ENCODE measurements at regions not wholly inside any gene's neighbourhood (a gene's known extent, or its start where the extent isn't known, plus 50 kb on each side); places are given as distances from the start of the nearest gene placed in this dataset.

DNA sequence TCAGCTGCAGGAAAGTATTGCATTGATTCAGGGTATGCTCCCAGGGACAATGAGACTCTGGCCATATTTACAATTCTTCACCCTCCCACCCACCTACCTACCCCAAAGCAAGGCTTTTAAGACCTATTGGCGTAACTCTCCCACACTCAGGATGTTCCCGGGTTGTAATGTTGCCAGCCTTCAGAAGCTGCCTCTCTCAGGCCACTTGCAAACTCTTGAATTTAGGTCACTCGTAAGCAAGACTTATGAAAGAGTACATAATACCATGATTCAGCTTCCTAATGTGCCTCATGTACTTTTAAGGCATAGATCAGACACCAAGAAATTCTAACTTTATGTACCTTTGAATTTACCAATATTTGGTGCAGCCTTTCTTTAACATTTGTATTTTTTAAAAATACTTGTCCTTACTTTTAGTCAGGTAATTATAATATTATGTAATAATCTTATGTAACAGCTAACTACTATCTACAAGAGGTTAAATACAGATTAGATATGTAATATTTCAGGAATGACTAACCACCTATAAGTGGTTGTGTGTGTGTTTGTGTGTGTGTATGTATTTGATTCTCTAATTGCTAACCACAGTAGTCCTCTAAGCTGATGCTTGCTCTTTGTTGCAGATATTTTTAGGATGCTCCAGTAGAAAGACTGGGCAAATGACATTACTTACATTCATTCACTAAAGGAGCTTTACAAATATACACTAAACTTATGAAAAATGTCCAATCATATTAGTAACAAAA, 630.5 kb upstream of the MEF2C start:
- Mint-ChIP-seq H3K36me3 (ENCODE audit: unreplicated experiment) (no peaks in the 10 kb centered on the region), H3K4me3 (ENCODE audit: unreplicated experiment) (no peak overlapping the region), H3K27me3 (ENCODE audit: unreplicated experiment) (no peaks in the 10 kb centered on the region), H3K27ac (ENCODE audit: unreplicated experiment) (no peak overlapping the region), H3K4me1 (ENCODE audit: low read depth, unreplicated experiment) (no peaks in the 10 kb centered on the region), H3K9me3 (ENCODE audit: unreplicated experiment) (no peaks in the 10 kb centered on the region)
- TF ChIP-seq, protein P1, sequence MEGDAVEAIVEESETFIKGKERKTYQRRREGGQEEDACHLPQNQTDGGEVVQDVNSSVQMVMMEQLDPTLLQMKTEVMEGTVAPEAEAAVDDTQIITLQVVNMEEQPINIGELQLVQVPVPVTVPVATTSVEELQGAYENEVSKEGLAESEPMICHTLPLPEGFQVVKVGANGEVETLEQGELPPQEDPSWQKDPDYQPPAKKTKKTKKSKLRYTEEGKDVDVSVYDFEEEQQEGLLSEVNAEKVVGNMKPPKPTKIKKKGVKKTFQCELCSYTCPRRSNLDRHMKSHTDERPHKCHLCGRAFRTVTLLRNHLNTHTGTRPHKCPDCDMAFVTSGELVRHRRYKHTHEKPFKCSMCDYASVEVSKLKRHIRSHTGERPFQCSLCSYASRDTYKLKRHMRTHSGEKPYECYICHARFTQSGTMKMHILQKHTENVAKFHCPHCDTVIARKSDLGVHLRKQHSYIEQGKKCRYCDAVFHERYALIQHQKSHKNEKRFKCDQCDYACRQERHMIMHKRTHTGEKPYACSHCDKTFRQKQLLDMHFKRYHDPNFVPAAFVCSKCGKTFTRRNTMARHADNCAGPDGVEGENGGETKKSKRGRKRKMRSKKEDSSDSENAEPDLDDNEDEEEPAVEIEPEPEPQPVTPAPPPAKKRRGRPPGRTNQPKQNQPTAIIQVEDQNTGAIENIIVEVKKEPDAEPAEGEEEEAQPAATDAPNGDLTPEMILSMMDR (IDR thresholded peaks at IDR 0.05; ENCODE audit: partially characterized antibody, unreplicated experiment) = no peak
- no peak for DNase-seq

DNA sequence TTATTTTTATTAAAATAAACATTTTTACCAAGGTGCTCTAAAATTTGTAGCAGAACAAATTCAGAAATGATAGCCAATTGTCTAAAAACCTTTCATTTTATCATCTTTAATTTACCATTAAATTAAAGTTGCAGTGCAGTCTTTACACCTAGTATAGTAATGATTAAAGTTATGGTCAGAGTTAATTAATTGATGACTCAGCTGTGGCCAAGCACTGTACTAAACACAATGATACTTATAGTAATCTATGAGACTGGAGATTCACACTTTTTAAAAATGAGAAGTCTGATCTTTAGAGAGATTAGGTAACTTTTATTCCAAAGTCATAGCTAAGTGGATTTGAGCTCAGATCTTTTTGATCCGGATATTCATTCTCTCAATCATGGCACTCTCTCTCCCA, 621.1 kb upstream of the MEF2C start:
- TF ChIP-seq, protein P1 (IDR thresholded peaks at IDR 0.05; ENCODE audit: partially characterized antibody, unreplicated experiment) = no peak
- Mint-ChIP-seq H3K9me3 (ENCODE audit: unreplicated experiment) (no peaks in the 10 kb centered on the region), H3K36me3 (ENCODE audit: unreplicated experiment) (no peaks in the 10 kb centered on the region), H3K27ac (ENCODE audit: unreplicated experiment) (no peak overlapping the region), H3K27me3 (ENCODE audit: unreplicated experiment) (no peaks in the 10 kb centered on the region), H3K4me1 (ENCODE audit: low read depth, unreplicated experiment) (no peaks in the 10 kb centered on the region), H3K4me3 (ENCODE audit: unreplicated experiment) (no peak overlapping the region)
- no peak for DNase-seq

DNA sequence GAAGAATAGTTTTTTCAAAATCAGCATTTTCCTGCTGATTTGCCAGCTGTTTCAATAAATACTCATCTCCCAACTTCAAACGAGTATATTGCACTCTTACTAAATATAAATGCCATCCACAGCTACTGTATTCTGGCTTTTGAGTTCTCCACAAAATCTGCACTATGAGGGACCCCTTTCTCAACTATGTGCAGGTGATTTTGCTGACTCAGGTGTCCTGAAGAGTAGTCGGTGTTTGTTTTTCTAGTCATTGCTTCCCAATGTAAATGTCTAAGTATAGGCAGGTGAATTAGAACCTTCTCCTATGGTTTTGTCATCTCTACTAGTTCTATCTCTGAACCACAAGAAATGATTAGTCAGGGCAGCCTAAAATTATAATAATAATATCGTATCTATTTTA, 616.8 kb upstream of the MEF2C start:
- H3K4me3 Mint-ChIP-seq (ENCODE audit: unreplicated experiment) = no peak overlapping the region
- no peak overlapping the region for H3K27ac Mint-ChIP-seq (ENCODE audit: unreplicated experiment)
- H3K9me3 Mint-ChIP-seq (ENCODE audit: unreplicated experiment) = no peaks in the 10 kb centered on the region
- DNase-seq = no peak
- no peaks in the 10 kb centered on the region for H3K4me1 Mint-ChIP-seq (ENCODE audit: low read depth, unreplicated experiment)
- no peaks in the 10 kb centered on the region for H3K27me3 Mint-ChIP-seq (ENCODE audit: unreplicated experiment)
- no peaks in the 10 kb centered on the region for H3K36me3 Mint-ChIP-seq (ENCODE audit: unreplicated experiment)
- TF ChIP-seq, protein P1 (IDR thresholded peaks at IDR 0.05; ENCODE audit: partially characterized antibody, unreplicated experiment) = no peak

DNA sequence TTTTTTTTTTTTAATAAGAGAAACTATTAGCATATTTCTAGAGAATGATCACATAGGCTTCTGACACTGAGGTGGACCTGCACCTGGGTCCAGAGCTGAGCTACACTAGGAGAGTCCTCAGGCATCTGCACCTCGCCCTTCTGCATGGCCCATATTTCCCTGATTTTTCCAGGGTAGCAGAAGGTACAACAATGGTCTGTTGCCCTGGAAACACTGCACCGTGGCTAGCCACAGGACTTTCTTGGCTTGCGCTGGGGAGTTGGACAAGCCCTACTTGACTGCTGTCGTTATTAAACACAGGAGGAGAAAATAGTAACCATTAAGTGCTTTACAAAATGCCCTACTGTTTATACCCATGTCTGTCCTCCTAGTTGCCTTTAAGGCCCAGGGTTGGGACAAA, 615.7 kb upstream of the MEF2C start:
- Mint-ChIP-seq H3K9me3 (ENCODE audit: unreplicated experiment) (no peaks in the 10 kb centered on the region), H3K36me3 (ENCODE audit: unreplicated experiment) (no peaks in the 10 kb centered on the region), H3K27me3 (ENCODE audit: unreplicated experiment) (no peaks in the 10 kb centered on the region), H3K4me3 (ENCODE audit: unreplicated experiment) (no peak overlapping the region), H3K4me1 (ENCODE audit: low read depth, unreplicated experiment) (no peaks in the 10 kb centered on the region), H3K27ac (ENCODE audit: unreplicated experiment) (no peak overlapping the region)
- no peak for DNase-seq
- TF ChIP-seq, protein P1 (IDR thresholded peaks at IDR 0.05; ENCODE audit: partially characterized antibody, unreplicated experiment) = no peak

DNA sequence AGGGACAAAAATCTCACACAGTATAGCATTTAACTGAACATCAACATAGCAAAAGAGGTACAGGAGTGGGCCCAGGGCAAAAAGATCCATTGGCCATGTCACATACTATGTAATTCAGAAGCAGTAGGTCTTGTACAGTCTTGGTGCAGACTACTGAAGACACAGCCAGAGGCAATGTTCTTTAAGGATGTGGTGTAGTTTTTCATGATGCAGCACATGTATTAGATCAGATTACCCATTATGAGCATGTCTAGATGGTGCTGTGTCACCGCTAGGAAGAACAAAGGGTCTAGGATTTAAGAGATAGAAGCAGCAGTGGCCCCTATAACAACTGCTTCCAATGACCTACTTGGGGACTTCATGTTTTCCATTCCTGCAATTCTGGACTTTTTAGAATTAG, 610.4 kb upstream of the MEF2C start:
- H3K4me1 Mint-ChIP-seq (ENCODE audit: low read depth, unreplicated experiment) = no peaks in the 10 kb centered on the region
- no peak for DNase-seq
- TF ChIP-seq, protein P1 (IDR thresholded peaks at IDR 0.05; ENCODE audit: partially characterized antibody, unreplicated experiment) = no peak
- no peak overlapping the region for H3K4me3 Mint-ChIP-seq (ENCODE audit: unreplicated experiment)
- H3K9me3 Mint-ChIP-seq (ENCODE audit: unreplicated experiment) = no peaks in the 10 kb centered on the region
- no peak overlapping the region for H3K27ac Mint-ChIP-seq (ENCODE audit: unreplicated experiment)
- no peaks in the 10 kb centered on the region for H3K36me3 Mint-ChIP-seq (ENCODE audit: unreplicated experiment)
- H3K27me3 Mint-ChIP-seq (ENCODE audit: unreplicated experiment) = no peaks in the 10 kb centered on the region
